GM18511 (cell line): ENCODE measurements at regions not wholly inside any gene's neighbourhood (a gene's known extent, or its start where the extent isn't known, plus 50 kb on each side); places are given as distances from the start of the nearest gene placed in this dataset.

ENCODE experiments used
- ATAC-seq: cut with Tn5 transposase; IDR thresholded peaks from one replicate; pipeline ENCODE4 v1.9.1; 2021; ENCODE audit warnings: mild to moderate bottlenecking, moderate library complexity; ENCODE audit not compliant: unreplicated experiment

DNA sequence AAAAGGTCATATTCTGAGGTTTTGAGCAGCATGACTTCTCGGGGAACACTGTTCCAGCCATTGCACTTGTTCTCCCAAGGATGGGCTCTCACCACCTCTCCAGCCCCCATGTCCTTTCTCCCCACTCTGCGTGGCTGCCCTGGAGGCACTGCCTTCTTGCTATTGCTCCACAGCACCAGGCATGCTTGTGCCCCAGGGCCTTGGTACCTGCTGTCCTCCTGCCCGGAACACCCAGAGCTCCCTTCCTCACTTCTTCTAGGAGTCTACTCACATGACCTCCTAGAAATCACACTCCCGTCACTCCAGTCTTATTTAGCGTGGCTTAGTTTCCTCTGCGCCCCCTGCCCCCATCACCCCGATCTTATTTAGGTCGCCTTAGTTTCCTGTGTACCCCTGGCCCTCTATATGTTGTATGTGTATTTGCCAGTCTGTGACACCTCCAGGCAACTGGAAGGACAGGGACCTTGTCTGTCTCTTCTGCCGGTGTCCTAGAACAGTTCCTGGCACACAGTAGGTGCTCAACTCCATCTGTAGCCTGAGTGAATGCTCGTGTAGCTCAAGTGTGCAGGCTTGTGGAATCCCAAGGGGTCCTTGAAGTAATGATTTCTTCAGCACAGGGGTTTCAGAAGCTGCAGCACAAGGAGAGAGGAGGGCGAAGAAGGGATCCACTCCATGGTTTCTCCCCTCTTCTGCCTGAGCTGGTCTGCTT lies 208.6 kb upstream of the CIBAR2 start:
- no peak for ATAC-seq

DNA sequence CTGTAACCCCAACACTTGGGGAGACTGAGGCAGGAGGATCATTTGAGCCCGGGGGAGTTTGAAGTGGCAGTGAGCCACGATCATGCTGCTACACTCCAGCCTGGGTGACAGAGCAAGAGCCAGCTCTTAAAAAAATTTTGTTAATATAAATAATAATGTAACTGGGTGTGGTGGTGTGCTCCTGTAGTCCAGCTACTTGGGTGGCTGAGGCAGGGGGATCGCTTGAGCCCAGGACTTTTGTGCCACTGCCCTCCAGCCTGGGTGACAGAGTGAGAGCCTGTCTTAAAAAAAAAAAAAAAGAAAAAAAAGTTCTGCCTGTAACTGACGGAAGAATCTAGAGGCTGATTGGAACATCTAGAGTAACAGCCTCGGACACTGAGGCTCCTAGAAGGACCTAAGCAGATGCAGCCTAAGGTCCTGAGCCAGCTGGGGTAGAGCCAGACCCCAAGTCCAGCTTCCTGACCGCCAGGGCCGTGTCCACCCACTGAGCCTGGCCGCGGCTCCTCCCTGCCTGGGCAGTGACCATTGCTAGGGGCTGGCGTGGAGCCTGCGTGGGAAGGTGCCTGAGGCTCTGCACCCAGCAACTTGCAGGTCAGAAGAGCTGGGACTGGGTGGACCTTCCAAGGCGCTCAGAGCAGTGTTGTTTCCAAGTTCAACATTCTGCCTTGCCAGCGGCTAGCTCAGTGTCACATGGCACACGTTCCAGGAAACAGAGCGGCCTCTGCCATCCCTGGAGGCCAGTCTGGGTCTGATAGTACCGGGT lies 209.4 kb upstream of the CIBAR2 start:
- no peak for ATAC-seq

DNA sequence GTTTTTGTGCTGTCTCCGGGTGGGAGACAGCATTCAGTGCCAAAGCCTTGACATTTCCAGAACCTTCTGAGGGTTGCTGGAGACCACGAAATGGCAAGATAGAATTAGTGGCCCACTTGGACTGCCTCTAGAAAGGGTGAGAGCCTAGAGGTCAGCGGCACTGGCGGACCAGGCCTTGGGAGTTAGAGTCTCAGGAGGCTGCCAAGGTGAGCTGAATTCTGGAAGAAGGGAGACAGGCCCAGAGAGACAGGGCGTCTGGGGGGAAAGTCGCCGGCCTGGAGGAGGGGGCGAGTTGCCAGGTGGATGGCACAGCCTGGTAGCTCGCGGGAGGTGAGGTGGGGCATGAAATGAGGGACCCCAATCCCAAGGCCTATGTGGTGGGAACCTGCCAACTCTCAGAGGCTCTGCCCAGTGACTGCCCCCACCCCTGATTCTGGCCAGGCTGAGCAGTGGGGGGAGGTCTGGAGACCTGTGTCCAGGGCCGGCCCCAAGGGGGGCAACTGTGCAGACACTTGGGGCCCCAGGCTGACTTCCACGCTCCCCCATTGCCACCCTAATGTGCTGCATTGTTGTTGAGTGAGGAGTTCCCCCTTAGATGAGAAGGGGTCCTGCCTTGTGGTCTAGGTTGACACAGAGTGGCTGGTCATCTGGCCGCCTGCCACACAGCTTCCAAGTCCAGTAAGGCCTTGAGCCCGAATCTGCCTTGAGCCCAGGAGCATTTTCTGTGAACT lies 211.1 kb upstream of the CIBAR2 start:
- no peak for ATAC-seq

DNA sequence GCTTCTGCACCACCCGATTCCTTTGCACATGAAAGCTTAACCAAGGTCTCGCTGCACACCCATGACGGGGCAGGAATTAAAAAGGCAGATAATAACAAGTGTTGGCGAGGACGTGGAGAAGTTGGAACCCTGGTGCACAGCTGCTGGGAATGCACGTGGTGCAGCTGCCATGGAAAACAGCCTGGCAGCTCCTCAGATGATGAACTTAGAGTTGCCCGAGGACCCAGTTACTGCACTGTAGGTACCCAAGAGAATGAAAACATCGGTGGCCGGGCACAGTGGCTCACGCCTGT lies 211.6 kb upstream of the CIBAR2 start:
- no peak for ATAC-seq

DNA sequence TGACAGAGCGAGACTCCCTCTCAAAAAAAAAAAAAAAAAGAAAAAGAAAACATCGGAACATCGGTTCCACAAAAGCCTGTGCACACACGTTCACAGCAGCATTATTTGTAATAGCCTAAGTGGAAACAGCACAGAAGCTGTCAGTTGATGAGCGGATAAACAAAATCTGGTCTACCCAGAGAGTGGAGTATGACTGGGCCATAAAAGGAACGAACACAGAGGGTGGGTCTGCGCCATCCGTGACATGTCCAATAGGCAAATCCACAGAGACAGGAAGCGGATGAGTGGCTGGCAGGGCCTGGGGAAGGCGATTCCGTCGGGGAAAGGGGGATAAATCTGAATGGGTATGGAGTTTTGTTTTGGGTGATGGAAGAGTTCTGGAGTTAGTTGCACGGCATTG lies 212.2 kb upstream of the CIBAR2 start:
- ATAC-seq, result no peak

DNA sequence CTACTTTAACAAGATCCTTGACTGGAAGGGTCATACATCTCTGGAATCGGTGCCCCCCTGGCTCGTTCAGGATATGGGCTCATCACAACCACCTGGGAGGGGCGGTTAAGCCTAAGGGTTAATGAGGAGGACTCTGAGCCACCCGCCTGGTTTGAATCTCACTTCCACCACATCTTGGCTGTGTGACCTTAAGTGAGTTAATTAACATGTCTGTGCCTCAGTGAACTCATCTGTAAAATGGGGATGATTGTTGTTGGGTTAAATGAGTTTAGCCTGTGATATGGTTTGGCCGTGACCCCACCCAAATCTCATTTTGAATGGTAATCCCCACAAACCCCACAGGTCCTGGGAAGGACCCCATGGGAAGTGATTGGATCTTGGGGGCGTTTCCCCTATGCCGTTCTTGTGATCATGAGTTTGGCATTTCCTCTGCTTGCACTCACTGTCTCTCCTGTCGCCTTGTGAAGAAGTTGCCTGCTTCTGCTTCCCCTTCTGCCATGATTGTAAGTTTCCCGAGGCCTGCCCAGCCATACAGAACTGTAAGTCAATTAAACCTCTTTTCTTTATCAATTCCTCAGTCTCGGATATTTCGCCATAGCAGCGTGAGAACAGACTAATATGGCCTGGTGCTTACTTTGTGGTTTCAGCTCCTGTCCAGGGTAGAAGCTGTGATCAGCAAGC lies 214.0 kb upstream of the CIBAR2 start:
- no peak for ATAC-seq

DNA sequence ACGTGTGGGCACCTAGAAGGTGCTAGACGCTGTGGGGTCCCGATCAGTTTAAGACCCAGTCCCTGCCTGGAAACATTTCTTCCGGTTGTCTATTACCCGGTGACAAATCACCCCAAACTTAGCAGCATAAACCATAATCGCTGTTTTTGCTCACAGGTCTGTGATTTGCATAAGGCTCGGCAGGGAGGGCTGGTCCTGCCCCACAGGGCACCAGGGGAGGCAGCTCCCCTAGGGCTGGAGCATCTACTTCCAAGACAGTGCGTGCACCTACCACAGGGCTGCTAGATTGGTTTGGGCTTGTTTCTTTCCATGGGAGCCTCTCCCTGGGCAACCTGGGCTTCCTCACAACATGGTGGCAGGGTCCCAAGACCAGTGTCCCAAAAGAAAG lies 214.5 kb upstream of the CIBAR2 start:
- ATAC-seq, result no peak

DNA sequence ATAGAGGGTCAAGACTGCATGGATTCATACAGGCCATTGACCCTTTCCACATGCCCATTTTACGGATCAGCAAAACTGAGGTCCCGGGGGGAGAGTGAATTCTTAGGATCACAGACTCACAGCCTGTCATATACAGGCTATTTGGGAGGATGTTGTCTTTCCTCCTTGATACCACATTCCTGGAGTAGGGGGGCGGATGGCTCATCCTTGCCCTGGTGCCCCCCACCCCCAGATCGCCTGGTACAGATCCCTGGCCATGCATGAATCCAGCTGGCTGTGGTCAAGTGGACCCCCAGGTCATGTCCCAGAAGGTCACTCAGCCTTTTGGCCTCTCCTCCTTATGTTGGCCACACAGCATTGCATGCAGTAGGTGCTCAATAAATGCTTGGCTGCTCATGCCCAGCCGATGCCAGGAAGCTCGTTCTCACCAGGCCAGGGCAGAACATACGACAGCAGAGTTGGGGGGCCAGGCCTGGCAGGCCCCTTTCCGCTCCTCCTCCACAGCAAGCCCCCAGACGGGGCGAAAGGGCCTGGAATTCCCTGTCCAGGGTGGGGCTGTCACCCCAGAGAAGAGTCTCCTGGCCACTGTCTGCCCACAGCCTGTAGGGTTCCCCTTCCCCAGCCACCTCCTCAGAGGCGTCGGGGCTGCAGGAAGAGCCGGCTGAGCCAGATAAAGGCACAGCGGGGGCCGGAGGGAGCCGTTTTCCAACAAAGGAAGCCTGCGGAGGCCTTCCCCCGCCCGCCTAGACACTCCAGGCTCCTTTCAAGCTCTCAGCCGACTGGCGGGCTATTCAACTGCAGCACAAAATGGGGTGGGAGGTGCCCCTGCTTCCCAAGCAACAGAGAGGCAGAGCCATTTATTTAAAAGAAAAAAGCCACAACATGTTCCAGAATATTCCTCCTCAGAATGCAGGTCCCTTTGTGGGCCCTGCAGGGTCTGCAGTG lies 215.7 kb upstream of the CIBAR2 start:
- ATAC-seq, result no peak

DNA sequence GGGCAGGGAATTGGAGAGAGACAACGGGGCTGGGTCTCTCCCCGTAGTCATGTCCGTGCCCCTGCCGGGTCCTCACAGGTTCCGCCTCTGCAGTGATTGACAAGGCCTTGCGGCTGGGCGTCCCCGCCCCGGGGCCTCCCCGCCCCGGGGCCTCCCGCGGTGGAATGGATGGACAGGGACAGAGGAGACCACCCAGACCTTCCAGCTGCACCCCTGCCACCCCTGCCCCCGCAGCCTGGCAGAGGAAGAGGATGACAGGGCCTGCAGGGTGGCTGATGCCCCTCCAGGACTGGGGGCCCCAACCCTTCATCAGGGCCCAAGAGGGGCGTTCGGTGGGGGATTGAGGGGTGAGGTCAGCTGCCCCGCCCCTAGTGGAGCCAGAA lies 216.4 kb upstream of the CIBAR2 start:
- ATAC-seq, result no peak

DNA sequence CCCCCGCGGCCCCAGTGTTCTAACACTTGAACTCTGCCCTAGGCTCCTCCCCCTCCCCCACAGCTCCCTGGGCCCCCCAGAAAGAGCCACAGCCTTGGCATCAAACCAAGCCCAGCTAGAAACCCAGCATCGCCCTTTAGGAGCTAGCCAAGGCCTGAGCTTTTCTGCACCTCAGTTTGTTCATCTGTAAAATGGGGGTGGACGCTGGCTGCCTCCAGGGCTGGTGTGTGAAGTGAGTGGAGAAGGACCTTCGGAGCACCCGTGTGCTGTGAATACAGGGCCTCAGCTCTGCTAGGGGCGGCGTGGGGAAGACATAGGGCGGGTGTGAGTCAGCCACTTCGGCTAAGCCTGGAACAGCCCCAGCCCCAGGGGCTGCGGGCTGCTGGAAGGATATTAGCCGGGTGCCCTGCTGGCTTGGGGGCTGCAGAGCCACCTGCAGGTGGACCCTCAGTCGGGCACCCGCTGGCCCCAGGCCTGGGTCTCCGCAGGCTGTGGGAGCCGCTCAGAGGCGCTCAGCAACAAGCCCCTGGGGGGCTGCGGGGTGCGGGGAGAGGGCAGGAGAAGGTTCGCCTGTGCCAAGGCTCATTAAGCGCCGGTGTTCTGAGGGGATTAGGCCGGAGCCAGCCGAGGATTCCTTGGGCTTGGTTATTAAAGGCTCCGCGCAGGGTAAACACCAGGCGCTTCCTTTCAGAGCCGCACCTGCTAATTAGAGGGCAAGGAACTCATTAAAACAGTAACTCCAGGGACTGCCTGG lies 217.0 kb upstream of the CIBAR2 start:
- no peak for ATAC-seq

DNA sequence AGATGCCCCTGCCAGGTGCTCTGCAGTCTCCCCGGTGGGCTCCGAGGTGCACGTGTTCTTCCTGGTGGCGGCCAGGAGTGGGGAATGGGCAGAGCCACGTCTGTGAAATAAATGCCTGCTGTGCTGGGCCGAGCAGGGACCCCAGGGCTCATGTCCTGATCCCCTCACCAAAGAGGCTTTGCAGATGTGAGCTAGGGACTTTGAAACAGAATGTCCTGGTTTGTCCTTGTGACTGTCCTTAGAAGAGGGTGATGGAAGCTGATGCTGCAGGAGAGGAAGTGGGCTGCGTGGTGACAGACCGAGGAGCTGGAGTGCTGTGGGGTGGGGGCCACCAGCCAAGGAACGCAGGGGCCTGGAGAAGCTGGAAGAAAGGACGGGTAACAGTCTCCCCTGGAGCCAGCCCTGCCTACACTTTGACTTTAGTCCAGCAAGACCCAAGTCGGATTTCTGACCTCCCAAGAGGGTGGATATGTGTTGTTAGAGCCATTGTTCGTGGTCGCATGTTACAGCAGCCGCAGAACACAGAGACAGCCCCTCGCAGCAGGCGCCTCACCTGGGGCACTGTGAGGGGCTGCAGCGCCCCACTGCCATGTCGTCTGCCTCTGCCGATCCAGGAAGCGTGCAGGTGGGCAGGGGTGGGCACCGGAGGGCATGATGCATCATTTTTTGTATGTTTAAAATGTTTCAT lies 217.9 kb upstream of the CIBAR2 start:
- no peak for ATAC-seq

DNA sequence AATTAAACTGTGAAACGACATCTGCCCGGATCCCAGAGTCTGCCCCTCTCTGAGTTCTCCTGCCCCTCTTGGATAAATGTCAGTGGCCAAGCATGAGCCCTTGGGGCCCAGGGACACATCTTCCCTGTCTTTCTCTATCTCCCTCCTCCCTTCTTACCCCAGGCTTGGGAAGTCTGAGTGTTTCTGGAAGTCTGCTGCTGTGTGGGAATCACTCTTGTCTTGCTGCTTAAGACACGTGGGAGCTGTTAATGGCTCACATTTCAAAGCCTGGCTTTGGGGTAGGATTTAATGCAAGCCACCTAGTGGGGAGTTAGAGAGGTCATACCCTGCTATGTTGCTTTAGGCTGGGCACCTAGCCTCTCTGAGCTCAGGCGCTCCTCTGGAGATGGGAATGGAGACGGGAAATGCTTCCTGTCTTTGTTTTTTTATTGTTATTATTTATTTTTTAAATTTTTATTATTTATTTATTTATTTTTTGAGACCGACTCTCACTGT lies 218.5 kb upstream of the CIBAR2 start:
- no peak for ATAC-seq

DNA sequence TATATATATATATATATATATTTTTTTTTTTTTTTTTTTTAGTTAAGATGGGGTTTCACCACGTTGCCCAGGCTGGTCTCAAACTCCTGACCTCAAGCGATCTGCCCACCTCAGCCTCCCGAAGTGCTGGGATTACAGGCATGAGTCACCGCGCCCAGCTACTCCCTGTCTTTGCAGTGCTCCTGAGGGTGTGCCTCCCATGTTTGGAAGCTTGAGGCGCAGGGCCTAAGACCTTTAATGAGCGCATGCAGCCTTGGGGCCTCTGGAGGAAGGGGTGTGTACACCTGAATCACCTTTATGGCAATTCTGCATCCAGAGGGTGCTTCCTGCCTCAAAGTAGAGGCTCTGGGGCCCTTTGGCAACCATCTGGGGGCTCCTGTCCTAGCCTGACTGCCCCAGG lies 219.4 kb upstream of the CIBAR2 start:
- no peak for ATAC-seq

DNA sequence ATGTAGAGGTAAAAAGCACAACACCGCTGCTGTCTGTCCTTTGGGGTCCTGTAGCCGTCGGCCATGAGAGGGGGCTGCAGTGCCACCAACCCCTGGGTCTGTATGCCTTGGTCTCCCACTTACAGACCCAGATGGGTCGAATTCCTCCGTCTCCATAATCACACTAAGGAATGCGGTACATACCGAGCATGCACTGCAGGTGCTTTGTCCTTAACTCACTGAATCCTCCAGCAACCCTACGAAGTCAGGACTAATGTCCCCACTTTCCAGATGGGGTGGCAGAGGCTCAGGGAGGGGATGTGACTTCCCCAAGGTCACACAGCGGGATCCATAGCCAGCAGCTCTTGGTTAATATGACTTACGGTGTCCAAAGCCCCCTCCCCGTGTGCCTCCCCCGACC lies 219.9 kb upstream of the CIBAR2 start:
- no peak for ATAC-seq

DNA sequence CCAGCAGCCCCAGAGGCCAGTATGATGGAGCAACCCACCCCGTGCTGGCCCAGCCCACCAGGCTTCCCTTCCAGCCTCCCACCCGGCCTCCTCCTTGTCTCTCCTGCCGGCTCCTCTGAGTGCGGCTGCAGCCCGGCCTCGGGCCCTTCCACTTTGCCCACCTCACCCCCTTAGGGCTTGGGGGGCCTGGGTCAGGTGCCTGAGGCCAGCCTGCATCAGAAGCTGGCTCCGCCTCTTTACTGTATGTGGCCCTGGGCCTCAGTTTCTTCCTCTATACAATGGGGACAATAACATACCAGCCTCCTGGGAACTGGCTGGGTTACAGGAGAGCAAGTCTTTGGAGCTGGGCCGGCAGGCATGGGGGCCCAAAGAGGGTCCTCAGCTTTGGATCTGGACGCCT lies 221.1 kb upstream of the CIBAR2 start:
- ATAC-seq, result no peak

DNA sequence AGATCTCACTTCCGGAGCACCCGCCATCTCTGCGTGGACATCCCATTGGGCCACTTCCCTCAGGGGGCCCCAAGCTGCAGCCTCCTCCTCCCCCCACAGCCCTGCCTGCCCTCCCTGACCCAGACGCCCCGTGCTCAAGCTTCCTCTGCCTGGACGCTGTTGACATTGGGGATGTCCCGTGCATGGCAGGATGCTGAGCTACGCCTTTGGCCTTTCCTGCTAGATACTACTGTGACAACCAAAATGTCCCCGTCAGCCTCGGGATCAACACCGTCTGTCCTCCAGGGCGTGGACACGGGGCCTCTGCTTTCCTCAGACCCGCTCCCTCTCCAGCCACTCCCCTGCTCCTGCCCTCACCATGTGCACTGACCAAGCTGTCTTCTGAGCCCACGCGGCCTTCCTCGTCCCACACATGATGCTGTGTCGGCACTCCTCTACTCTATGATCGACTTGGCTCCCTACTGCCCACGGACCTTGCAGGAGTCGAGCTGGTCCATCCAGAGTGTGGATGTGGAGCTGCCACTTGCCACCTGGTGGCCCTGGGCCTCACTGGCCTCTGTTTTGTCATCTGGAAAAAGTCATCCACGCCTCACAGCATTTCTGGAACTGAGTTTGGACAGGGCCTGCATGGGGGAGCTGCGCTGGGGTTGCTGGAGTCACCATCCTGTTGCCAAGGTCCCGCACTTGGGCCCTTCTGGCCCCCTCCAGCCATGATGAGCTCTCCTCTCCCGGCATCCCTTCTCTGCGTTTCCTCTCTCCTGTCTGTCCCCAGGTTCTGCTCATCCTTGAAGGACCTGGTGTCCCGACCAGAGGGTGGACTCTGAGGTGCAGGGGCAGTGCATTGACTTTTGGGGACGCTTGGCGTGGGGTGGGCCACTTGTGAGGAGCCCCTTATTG lies 221.7 kb upstream of the CIBAR2 start:
- no peak for ATAC-seq

DNA sequence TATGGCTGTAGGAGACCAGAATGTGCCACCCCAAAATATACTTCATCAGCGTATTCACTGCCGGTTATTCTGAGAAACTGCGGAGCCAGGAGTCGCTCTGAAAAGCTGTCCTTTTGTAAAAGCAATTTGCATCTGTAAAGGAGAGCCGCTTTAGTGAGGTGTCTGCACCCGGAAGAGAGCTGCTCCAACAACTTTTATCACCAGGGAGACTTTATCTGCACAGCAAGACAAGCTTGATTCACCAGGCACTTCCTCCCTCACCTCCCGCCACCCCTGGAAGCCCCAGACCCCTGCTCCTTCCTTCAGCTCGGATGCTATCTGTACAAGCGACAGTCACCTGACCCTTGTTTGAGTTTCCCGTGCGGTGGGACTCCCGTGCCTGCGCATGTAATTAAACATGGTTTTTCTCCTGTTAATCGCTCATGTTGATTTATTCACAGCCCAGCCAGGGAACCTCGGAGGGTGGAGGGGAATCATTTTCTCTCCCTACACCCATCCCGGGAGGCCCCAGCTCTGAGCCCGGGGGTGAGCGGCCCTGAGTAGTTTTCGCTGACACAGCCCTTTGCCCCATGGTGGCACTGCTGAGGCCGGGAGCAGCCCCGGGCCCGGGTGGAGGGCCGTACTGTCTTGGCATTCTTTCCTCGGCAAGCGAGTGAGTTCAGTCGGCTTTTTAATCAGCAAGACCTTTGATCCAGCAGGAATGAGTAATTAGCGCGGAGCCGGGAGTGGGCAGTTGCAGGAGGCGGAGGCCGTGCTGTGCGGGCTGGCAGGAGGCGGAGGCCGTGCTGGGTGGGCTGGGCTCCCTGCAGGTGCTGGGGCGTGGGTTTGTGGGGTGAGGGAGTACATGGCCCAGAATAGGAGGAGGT lies 222.7 kb upstream of the CIBAR2 start:
- ATAC-seq, result no peak
